Lower leg skin (tissue), 3 donors: ENCODE measurements at regions not wholly inside any gene's neighbourhood (a gene's known extent, or its start where the extent isn't known, plus 50 kb on each side); places are given as distances from the start of the nearest gene placed in this dataset.

Experiments
- POLR2A ChIP-seq, 2 donors: fragments of 450-650 bp; IDR thresholded peaks; one replicate each; pipeline ENCODE4 v1.6.1; 2016 to 2017; ENCODE audit warnings: antibody characterized with exemption in 2 of 2, mild to moderate bottlenecking in 1 of 2, moderate library complexity in 1 of 2
- TF ChIP-seq, protein P1 (sequence below), 3 donors: fragments of 450-650 bp; IDR thresholded peaks; one replicate each; pipeline ENCODE4 v1.5.1; 2016; ENCODE audit warnings: antibody characterized with exemption in 3 of 3, mild to moderate bottlenecking in 3 of 3, moderate library complexity in 2 of 3

DNA sequence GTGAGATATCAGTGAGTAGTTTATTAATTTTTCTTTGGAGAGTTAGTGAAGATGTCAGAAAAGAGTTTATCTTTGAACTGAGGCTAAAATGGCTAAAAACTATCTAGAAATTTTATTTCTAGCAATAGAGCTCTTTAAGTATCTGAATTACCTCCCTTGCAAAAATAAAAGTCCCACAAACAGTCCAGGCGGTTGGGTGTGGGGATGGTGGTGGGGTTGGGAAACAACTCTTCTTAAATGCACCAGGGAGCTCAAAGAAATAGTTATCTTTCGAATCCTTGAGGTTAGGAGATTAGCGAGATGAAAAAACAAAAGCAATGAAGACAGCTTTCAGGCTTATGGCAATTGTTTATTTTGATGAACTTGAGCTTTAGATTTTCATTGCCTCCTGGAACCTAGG lies 1299.1 kb upstream of the ADGRB3 start:
- TF ChIP-seq POLR2A (IDR thresholded peaks at IDR 0.05): no peak
- TF ChIP-seq, protein P1, sequence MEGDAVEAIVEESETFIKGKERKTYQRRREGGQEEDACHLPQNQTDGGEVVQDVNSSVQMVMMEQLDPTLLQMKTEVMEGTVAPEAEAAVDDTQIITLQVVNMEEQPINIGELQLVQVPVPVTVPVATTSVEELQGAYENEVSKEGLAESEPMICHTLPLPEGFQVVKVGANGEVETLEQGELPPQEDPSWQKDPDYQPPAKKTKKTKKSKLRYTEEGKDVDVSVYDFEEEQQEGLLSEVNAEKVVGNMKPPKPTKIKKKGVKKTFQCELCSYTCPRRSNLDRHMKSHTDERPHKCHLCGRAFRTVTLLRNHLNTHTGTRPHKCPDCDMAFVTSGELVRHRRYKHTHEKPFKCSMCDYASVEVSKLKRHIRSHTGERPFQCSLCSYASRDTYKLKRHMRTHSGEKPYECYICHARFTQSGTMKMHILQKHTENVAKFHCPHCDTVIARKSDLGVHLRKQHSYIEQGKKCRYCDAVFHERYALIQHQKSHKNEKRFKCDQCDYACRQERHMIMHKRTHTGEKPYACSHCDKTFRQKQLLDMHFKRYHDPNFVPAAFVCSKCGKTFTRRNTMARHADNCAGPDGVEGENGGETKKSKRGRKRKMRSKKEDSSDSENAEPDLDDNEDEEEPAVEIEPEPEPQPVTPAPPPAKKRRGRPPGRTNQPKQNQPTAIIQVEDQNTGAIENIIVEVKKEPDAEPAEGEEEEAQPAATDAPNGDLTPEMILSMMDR (IDR thresholded peaks at IDR 0.05): no peak
